ENCODE measurements at regions not wholly inside any gene's neighbourhood (a gene's known extent, or its start where the extent isn't known, plus 50 kb on each side); places are given as distances from the start of the nearest gene placed in this dataset.

GRCh38 chr2:111703759-111704158 is 180.2 kb downstream of the ANAPC1 start:
- no peak for DNase-seq

GRCh38 chr2:111704246-111704645 is 179.7 kb downstream of the ANAPC1 start:
- DNase-seq, result no peak

GRCh38 chr2:111705239-111705638 is 178.8 kb downstream of the ANAPC1 start:
- DNase-seq, result no peak

- peak; percentile 63 for DNase-seq
Measured at GRCh38 chr2:111705711-111706336, 178.2 kb downstream of the ANAPC1 start.

- no peak for DNase-seq
Measured at GRCh38 chr2:111706481-111707001, 177.5 kb downstream of the ANAPC1 start.

- no peak for DNase-seq
Measured at GRCh38 chr2:111707700-111708099, 176.3 kb downstream of the ANAPC1 start.

GRCh38 chr2:111708476-111709180 is 175.4 kb downstream of the ANAPC1 start:
- DNase-seq, result no peak

- no peak for DNase-seq
Measured at GRCh38 chr2:111709321-111709720, 174.7 kb downstream of the ANAPC1 start.

GRCh38 chr2:111710085-111710484 is 173.9 kb downstream of the ANAPC1 start:
- no peak for DNase-seq

GRCh38 chr2:111710613-111711012 is 173.4 kb downstream of the ANAPC1 start:
- DNase-seq, result no peak

- no peak for DNase-seq
Measured at GRCh38 chr2:111711270-111711669, 172.7 kb downstream of the ANAPC1 start.

- DNase-seq, result no peak
Measured at GRCh38 chr2:111712361-111712760, 171.6 kb downstream of the ANAPC1 start.

- no peak for DNase-seq
Measured at GRCh38 chr2:111712940-111713515, 171.0 kb downstream of the ANAPC1 start.

- DNase-seq, result no peak
Measured at GRCh38 chr2:111715987-111716904, 167.7 kb downstream of the ANAPC1 start.

- DNase-seq, result no peak
Measured at GRCh38 chr2:111716905-111717775, 166.9 kb downstream of the ANAPC1 start.
